ENCODE measurements at regions not wholly inside any gene's neighbourhood (a gene's known extent, or its start where the extent isn't known, plus 50 kb on each side); places are given as distances from the start of the nearest gene placed in this dataset.
"Not testable (repeated sequence)": the region's sequence is repeated elsewhere in the genome, so short reads cannot be mapped to it uniquely, and the experiment has no call there.

GRCh38 chr21:17295997-17296396 lies 216.8 kb upstream of the CXADR start:
- in situ Hi-C loops (cut with HindIII; ENCODE audit: low pct_ligation_motif_present, low sequenced_read_pairs) = no loop called here
- H3K36me3 ChIP-seq (replicated peaks) = no peaks in the 10 kb centered on the region
- TF ChIP-seq, protein P1, sequence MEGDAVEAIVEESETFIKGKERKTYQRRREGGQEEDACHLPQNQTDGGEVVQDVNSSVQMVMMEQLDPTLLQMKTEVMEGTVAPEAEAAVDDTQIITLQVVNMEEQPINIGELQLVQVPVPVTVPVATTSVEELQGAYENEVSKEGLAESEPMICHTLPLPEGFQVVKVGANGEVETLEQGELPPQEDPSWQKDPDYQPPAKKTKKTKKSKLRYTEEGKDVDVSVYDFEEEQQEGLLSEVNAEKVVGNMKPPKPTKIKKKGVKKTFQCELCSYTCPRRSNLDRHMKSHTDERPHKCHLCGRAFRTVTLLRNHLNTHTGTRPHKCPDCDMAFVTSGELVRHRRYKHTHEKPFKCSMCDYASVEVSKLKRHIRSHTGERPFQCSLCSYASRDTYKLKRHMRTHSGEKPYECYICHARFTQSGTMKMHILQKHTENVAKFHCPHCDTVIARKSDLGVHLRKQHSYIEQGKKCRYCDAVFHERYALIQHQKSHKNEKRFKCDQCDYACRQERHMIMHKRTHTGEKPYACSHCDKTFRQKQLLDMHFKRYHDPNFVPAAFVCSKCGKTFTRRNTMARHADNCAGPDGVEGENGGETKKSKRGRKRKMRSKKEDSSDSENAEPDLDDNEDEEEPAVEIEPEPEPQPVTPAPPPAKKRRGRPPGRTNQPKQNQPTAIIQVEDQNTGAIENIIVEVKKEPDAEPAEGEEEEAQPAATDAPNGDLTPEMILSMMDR (IDR thresholded peaks at IDR 0.05; ENCODE audit: low read depth, low read length, missing control alignments) = no peak

GRCh38 chr21:17299576-17299975 lies 213.3 kb upstream of the CXADR start:
- H3K4me3 ChIP-seq (ENCODE audit: low read depth, low read length); DNase-seq; H3K27ac ChIP-seq; H3K27me3 ChIP-seq (replicated peaks); in situ Hi-C loops (cut with HindIII; ENCODE audit: low pct_ligation_motif_present, low sequenced_read_pairs); H3K36me3 ChIP-seq (replicated peaks): not testable (repeated sequence)

More at GRCh38 chr21:17295997-17296396, 216.8 kb upstream of the CXADR start:
- no peak overlapping the region for H3K27ac ChIP-seq
- no peak for DNase-seq
- no peak overlapping the region for H3K4me3 ChIP-seq (ENCODE audit: low read depth, low read length)
- no peaks in the 10 kb centered on the region for H3K27me3 ChIP-seq (replicated peaks)

- in situ Hi-C loops (cut with HindIII; ENCODE audit: low pct_ligation_motif_present, low sequenced_read_pairs); DNase-seq; H3K27ac ChIP-seq; H3K27me3 ChIP-seq (replicated peaks); H3K36me3 ChIP-seq (replicated peaks); H3K4me3 ChIP-seq (ENCODE audit: low read depth, low read length): not testable (repeated sequence)
Observed at GRCh38 chr21:17327715-17328114, 185.1 kb upstream of the CXADR start.

GRCh38 chr21:17334484-17334883 lies 178.4 kb upstream of the CXADR start:
- TF ChIP-seq, protein P1 (IDR thresholded peaks at IDR 0.05; ENCODE audit: low read depth, low read length, missing control alignments) = no peak
- Histone ChIP-seq H3K27ac (no peak overlapping the region), H3K4me3 (ENCODE audit: low read depth, low read length) (no peak overlapping the region), H3K27me3 (replicated peaks) (no peaks in the 10 kb centered on the region), H3K36me3 (replicated peaks) (no peaks in the 10 kb centered on the region)
- DNase-seq = no peak
- in situ Hi-C loops (cut with HindIII; ENCODE audit: low pct_ligation_motif_present, low sequenced_read_pairs) = no loop called here

DNA sequence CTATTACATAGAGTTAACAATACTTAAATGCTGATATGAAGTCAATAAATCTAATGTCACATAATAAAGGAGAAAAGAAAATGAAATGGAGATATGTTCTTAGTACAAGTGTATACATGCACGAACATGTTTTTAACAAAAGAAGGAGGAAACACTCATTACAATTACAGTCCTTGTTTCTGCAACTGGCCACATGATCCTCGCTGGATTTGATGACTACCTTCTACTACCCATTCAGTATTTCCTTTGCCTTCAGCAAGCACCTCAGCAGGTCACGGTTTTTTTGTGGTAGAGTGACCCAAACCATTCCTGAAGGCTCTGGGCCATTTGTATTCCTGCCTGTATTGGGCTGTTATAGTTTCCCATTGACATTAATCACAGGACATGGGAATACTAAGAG lies 172.8 kb upstream of the CXADR start:
- no peak for DNase-seq
- Histone ChIP-seq H3K36me3 (replicated peaks) (no peaks in the 10 kb centered on the region), H3K27me3 (replicated peaks) (no peaks in the 10 kb centered on the region), H3K4me3 (ENCODE audit: low read depth, low read length) (no peak overlapping the region), H3K27ac (no peak overlapping the region)
- in situ Hi-C loops (cut with HindIII; ENCODE audit: low pct_ligation_motif_present, low sequenced_read_pairs) = no loop called here
- TF ChIP-seq, protein P1 (IDR thresholded peaks at IDR 0.05; ENCODE audit: low read depth, low read length, missing control alignments) = no peak

DNA sequence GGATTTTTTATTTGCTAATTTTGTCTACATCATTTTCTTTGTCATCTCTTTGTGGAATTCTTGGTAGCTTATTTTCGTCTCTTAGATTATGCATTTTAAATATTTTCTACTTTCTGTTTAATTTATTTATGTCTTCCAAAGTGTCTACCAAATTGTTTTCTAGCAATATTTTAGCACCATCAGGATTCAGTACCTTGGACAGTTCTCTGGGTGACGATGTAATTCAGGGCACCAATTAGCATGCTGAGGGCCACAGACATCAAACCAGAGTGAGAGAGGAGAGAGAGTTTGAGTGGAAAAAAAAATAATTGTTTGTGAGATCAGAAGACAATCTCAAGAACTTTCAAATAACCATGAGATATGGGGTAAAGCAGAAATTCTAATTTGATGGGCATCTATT lies 169.8 kb upstream of the CXADR start:
- TF ChIP-seq, protein P1 (IDR thresholded peaks at IDR 0.05; ENCODE audit: low read depth, low read length, missing control alignments) = no peak
- DNase-seq = peak; percentile 33
- in situ Hi-C loops (cut with HindIII; ENCODE audit: low pct_ligation_motif_present, low sequenced_read_pairs) = no loop called here
- no peaks in the 10 kb centered on the region for H3K36me3 ChIP-seq (replicated peaks)
- no peak overlapping the region for H3K4me3 ChIP-seq (ENCODE audit: low read depth, low read length)
- no peak overlapping the region for H3K27ac ChIP-seq
- H3K27me3 ChIP-seq (replicated peaks) = no peaks in the 10 kb centered on the region

DNA sequence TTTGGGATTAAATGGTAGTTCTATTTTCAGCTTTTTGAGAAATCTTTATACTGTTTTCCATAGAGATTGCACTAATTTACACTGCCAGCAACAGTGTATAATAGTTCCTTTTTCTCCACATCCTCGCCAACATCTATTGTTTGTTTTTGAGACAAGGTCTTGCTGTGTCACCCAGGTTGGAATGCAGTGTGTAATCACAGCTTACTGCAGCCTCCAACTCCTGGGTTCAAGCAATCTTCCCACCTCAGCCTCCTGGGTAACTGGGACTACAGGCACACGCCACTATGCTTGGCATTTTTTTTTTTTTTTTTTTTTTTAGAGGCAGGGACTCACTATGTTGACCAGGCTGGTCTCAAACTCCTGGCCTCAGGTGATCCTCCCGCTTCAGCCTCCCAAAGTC lies 164.5 kb upstream of the CXADR start:
- TF ChIP-seq, protein P1 (IDR thresholded peaks at IDR 0.05; ENCODE audit: low read depth, low read length, missing control alignments) = no peak
- no peaks in the 10 kb centered on the region for H3K27me3 ChIP-seq (replicated peaks)
- in situ Hi-C loops (cut with HindIII; ENCODE audit: low pct_ligation_motif_present, low sequenced_read_pairs) = no loop called here
- H3K36me3 ChIP-seq (replicated peaks) = no peaks in the 10 kb centered on the region
- no peak for DNase-seq
- no peak overlapping the region for H3K27ac ChIP-seq
- no peak overlapping the region for H3K4me3 ChIP-seq (ENCODE audit: low read depth, low read length)
